HEK293T (cell line): ENCODE measurements at regions not wholly inside any gene's neighbourhood (a gene's known extent, or its start where the extent isn't known, plus 50 kb on each side); places are given as distances from the start of the nearest gene placed in this dataset.

Source experiments
- FOXK2 ChIP-seq: fragments of 450-650 bp; IDR thresholded peaks from 2 replicates; pipeline ENCODE4 v1.6.1; 2016; ENCODE audit warnings: mild to moderate bottlenecking
- FOXM1 ChIP-seq: fragments of 450-650 bp; IDR thresholded peaks from 2 replicates; pipeline ENCODE4 v1.6.1; 2017; ENCODE audit warnings: mild to moderate bottlenecking, borderline replicate concordance
- HDGF ChIP-seq: fragments of 450-650 bp; IDR thresholded peaks from 2 replicates; pipeline ENCODE4 v1.6.1; 2017; ENCODE audit warnings: antibody characterized with exemption, borderline replicate concordance
- PKNOX1 ChIP-seq: fragments of 450-650 bp; IDR thresholded peaks from 2 replicates; pipeline ENCODE4 v1.6.1; 2016
- SUZ12 ChIP-seq: fragments of 450-650 bp; IDR thresholded peaks from 2 replicates; pipeline ENCODE4 v1.6.1; 2016; ENCODE audit warnings: mild to moderate bottlenecking
- TARDBP ChIP-seq: fragments of 450-650 bp; IDR thresholded peaks from 2 replicates; pipeline ENCODE4 v1.6.1; 2016

GRCh38 chr6:54998576-54998975, 152.0 kb downstream of the FAM83B start:
- TF ChIP-seq PKNOX1 (no peak), SUZ12 (no peak), FOXM1 (no peak), FOXK2 (no peak), TARDBP (no peak), HDGF (no peak)
